ENCODE measurements at regions not wholly inside any gene's neighbourhood (a gene's known extent, or its start where the extent isn't known, plus 50 kb on each side); places are given as distances from the start of the nearest gene placed in this dataset.
"Not testable (repeated sequence)": the region's sequence is repeated elsewhere in the genome, so short reads cannot be mapped to it uniquely, and the experiment has no call there.

DNA sequence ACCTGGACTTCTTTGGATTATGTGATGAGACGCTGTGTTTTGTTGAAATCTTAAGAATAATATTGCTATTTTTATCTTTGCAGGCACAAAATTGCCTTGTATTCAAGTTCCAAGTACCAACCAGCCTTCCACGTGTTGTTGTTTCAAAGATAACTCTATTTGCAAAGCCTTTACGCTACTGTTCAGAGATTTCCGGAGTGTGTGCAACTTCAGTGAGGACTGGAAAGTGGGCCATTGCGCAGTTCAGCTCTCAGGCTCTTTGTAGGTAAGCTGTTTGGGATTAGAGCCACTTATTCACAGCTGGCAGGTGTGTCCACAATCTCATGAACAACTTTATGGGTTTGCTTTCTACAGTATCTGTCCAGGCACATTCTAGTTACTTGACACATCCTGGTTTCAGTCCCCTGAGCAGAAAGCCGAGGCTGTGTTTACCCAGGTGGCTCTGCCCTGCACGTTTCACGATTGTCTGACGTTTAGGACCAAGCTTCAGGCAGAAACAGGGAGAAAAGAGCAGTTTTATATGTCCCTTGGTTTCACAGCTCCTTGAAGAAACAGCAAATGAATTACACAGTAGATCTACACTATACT is 520.3 kb downstream of the PRIM2 start:
- intact Hi-C loops (cut with micrococcal nuclease; ENCODE audit: unreplicated experiment); CTCF ChIA-PET (ENCODE audit: low intra/inter-chr PET ratio, low total read pairs): not testable (repeated sequence)
- TF ChIP-seq FOXA3 (CRISPR knock-in tag; IDR thresholded peaks at IDR 0.05), result 0 out of 2 replicates have a peak, but pooled peaks have one; percentile 10
- peak; percentile 20 for TF ChIP-seq HNRNPLL (IDR thresholded peaks at IDR 0.05; ENCODE audit: low read depth, low read length, poor library complexity, severe bottlenecking)
- peak; percentile 33; the same call in 1 of the 2 replicates for TF ChIP-seq ETV5 (CRISPR knock-in tag; IDR thresholded peaks at IDR 0.05; ENCODE audit: borderline replicate concordance)

DNA sequence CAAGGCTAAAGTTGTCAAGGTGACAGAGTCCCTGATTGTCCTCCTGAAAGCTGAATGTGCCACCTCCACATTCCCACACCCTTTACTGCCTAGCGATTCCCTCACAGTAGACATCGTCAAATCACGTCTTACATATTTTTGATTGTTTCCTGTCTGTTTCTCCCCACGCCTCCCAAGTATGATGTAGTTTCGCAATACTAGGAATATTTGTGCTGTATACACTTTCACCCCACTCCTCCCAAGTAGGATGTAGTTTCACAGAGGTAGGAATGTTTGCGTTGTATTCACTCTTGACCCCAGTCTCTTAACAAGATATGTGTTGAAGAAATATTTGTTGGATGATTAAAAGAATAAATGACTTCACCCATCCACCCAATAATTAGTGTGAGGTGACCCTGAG is 524.1 kb downstream of the PRIM2 start:
- H3K9me3 ChIP-seq (ENCODE audit: low read length); POLR2A ChIA-PET; BruUV-seq (replicated peaks); H2AFZ ChIP-seq (ENCODE audit: low read length); H3K27ac ChIP-seq (ENCODE audit: extremely low read length, insufficient read depth, low read length); H3K4me3 ChIP-seq (replicated peaks in 1 of 3; ENCODE audit: insufficient read depth in 1 of 3, low read depth in 2 of 3, low read length in 3 of 3); H3K4me1 ChIP-seq (ENCODE audit: insufficient read depth, low read length); FAIRE-seq; H3K36me3 ChIP-seq (replicated peaks in 1 of 2; ENCODE audit: control insufficient read depth in 1 of 2, insufficient read depth in 2 of 2, low read length in 2 of 2); ATAC-seq; DNase-seq (ENCODE audit: low spot score); CTCF ChIA-PET (ENCODE audit: low intra/inter-chr PET ratio, low total read pairs); H4K20me1 ChIP-seq (ENCODE audit: insufficient read depth, low read length); H3K9ac ChIP-seq (ENCODE audit: insufficient read depth, low read depth, low read length); intact Hi-C loops (cut with micrococcal nuclease; ENCODE audit: unreplicated experiment); H3K27me3 ChIP-seq (ENCODE audit: control insufficient read depth in 1 of 2, insufficient read depth in 2 of 2, low read length in 2 of 2); H3K4me2 ChIP-seq (ENCODE audit: low read depth, low read length); H3K79me2 ChIP-seq (ENCODE audit: insufficient read depth, low read length); in situ Hi-C loops (cut with HindIII; ENCODE audit: extremely low pct_ligation_motif_present, low pct_unique_long_range_greater_than_20kb): not testable (repeated sequence)
- peak; percentile 62 for TF ChIP-seq CEBPB (IDR thresholded peaks at IDR 0.05; ENCODE audit: borderline replicate concordance, low read depth, low read length)
- 13% methylated on average over 6 of the region's 6 CpGs for WGBS (ENCODE audit: low lambda C conversion rate)

More for the DNA sequence above, 520.3 kb downstream of the PRIM2 start:
- DNase-seq (ENCODE audit: low spot score); BruUV-seq (replicated peaks); in situ Hi-C loops (cut with HindIII; ENCODE audit: extremely low pct_ligation_motif_present, low pct_unique_long_range_greater_than_20kb); H3K4me1 ChIP-seq (ENCODE audit: insufficient read depth, low read length); H3K4me3 ChIP-seq (replicated peaks in 1 of 3; ENCODE audit: insufficient read depth in 1 of 3, low read depth in 2 of 3, low read length in 3 of 3); H3K27ac ChIP-seq (ENCODE audit: extremely low read length, insufficient read depth, low read length); FAIRE-seq; H3K36me3 ChIP-seq (replicated peaks in 1 of 2; ENCODE audit: control insufficient read depth in 1 of 2, insufficient read depth in 2 of 2, low read length in 2 of 2); H4K20me1 ChIP-seq (ENCODE audit: insufficient read depth, low read length); H3K27me3 ChIP-seq (ENCODE audit: control insufficient read depth in 1 of 2, insufficient read depth in 2 of 2, low read length in 2 of 2); POLR2A ChIA-PET; H3K79me2 ChIP-seq (ENCODE audit: insufficient read depth, low read length); H2AFZ ChIP-seq (ENCODE audit: low read length); H3K9me3 ChIP-seq (ENCODE audit: low read length); H3K9ac ChIP-seq (ENCODE audit: insufficient read depth, low read depth, low read length): not testable (repeated sequence)
- peak overlapping the region; percentile 13; the same call in 1 of the 2 replicates for H3K4me2 ChIP-seq (ENCODE audit: low read depth, low read length)
- ATAC-seq, result peak; percentile 78; the same call in 2 of the 3 replicates
- 1% methylated on average over 9 of the region's 9 CpGs for WGBS (ENCODE audit: low lambda C conversion rate)

DNA sequence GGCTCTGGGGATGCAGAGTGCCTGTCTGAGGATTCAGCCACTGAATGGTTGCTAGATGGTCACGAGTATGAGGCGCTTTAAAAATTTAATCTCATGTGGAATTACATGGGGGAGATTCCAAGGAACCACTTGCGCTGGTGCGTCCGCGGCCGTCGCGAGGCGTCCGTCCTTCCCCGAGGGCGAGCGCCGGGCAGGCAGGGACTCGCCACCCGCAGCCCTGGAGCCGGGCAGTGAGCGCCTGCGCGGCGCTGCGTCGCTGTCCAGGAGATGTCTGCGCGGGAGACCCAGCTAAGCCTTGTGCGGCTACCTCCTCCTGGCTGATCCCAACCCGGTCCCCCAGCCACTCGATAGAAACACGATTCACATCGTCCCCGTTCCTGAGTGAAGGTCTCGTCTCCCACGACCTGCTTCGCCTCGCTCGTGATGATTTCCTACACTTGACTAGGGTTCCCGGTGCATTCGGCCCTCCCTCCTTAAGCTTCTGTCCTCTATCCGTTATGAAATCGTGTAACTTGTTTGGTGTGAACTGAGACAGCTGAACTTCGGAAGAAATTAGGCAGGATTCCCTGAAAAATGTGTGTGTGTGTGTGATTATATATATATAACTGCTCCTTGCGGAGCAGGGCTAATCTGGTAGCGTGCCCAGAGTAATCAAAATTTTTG is 536.4 kb downstream of the PRIM2 start:
- in situ Hi-C loops (cut with HindIII; ENCODE audit: extremely low pct_ligation_motif_present, low pct_unique_long_range_greater_than_20kb); H3K9ac ChIP-seq (ENCODE audit: insufficient read depth, low read depth, low read length); ATAC-seq; H3K4me1 ChIP-seq (ENCODE audit: insufficient read depth, low read length); H3K4me3 ChIP-seq (replicated peaks in 1 of 3; ENCODE audit: insufficient read depth in 1 of 3, low read depth in 2 of 3, low read length in 3 of 3); POLR2A ChIA-PET; H3K4me2 ChIP-seq (ENCODE audit: low read depth, low read length); BruUV-seq (replicated peaks); H3K9me3 ChIP-seq (ENCODE audit: low read length); H3K27ac ChIP-seq (ENCODE audit: extremely low read length, insufficient read depth, low read length); H3K36me3 ChIP-seq (replicated peaks in 1 of 2; ENCODE audit: control insufficient read depth in 1 of 2, insufficient read depth in 2 of 2, low read length in 2 of 2); DNase-seq (ENCODE audit: low spot score); H3K79me2 ChIP-seq (ENCODE audit: insufficient read depth, low read length); H3K27me3 ChIP-seq (ENCODE audit: control insufficient read depth in 1 of 2, insufficient read depth in 2 of 2, low read length in 2 of 2); H2AFZ ChIP-seq (ENCODE audit: low read length); H4K20me1 ChIP-seq (ENCODE audit: insufficient read depth, low read length); intact Hi-C loops (cut with micrococcal nuclease; ENCODE audit: unreplicated experiment); FAIRE-seq; CTCF ChIA-PET (ENCODE audit: low intra/inter-chr PET ratio, low total read pairs): not testable (repeated sequence)
- 60% methylated on average over 18 of the region's 44 CpGs for WGBS (ENCODE audit: low lambda C conversion rate)

All from HepG2 (cell line).